Fibroblast of lung (primary cell): ENCODE measurements at regions not wholly inside any gene's neighbourhood (a gene's known extent, or its start where the extent isn't known, plus 50 kb on each side); places are given as distances from the start of the nearest gene placed in this dataset.
"Not testable (repeated sequence)": the region's sequence is repeated elsewhere in the genome, so short reads cannot be mapped to it uniquely, and the experiment has no call there.

Experiments used
- CTCF ChIP-seq, 2 donors: IDR thresholded peaks in 1 of 2; conservative IDR thresholded peaks in 1 of 2; 1 replicate in 1 of 2; 2 replicates in 1 of 2; pipeline ENCODE4 v1.5.1; 2011 to 2012; ENCODE audit warnings: low read length in 2 of 2, control low read depth in 1 of 2, inconsistent platforms in 1 of 2, low read depth in 1 of 2, mild to moderate bottlenecking in 1 of 2
- EZH2 ChIP-seq: IDR thresholded peaks from 2 replicates; pipeline ENCODE4 v1.5.1; 2012; ENCODE audit warnings: low read length, control low read depth, mild to moderate bottlenecking; ENCODE audit errors: missing control alignments

GRCh38 chrX:3896755-3897154 is 183.3 kb upstream of the PRKX start:
- TF ChIP-seq CTCF (conservative IDR thresholded peaks at IDR 0.05 in 1 of 2, IDR thresholded peaks at IDR 0.05 in 1 of 2; ENCODE audit: low read depth in 1 of 2, low read length in 2 of 2); EZH2: not testable (repeated sequence)
